Hepatocyte (in vitro differentiated cells): ENCODE measurements at regions not wholly inside any gene's neighbourhood (a gene's known extent, or its start where the extent isn't known, plus 50 kb on each side); places are given as distances from the start of the nearest gene placed in this dataset. TPM values are rescaled to one million over a fixed set of nuclear protein-coding genes. Genes with fewer than 3 reads are reported as not detected.

Experiments
- small RNA-seq: library from RNA; depleted of rRNA; stranded (forward); fragments of <200 nt; gene quantifications from one replicate; pipeline ENCODE3, GENCODE V24; 2014

Small RNA genes in the stretch of these regions (small RNA-seq; reads per million reads assigned to genes)
- gene AL121912.1: not detected
